Naive thymus-derived CD4-positive, alpha-beta T cell (primary cell): ENCODE measurements at regions not wholly inside any gene's neighbourhood (a gene's known extent, or its start where the extent isn't known, plus 50 kb on each side); places are given as distances from the start of the nearest gene placed in this dataset.

Experiments
- ATAC-seq: fragments of 150-1000 bp; cut with Tn5 transposase; 2 replicates; pipeline ENCODE4 v1.10.0; 2021; ENCODE audit warnings: mild to moderate bottlenecking, moderate library complexity
- CTCF ChIA-PET: fragments of 350-600 bp; sonication (Branson Sonifier 250); formaldehyde crosslinking; loops from one replicate; lab custom pipeline; 2021; ENCODE audit warnings: antibody characterized with exemption; lab: Charles Lee
- POLR2A ChIA-PET: fragments of 350-600 bp; sonication (Branson Sonifier 250); formaldehyde crosslinking; loops from one replicate; lab custom pipeline; 2021; ENCODE audit warnings: antibody characterized with exemption, inconsistent platforms; lab: Charles Lee
- DNase-seq, 9 donors: peaks; one replicate each; pipeline versions ENCODE4 v3.0.0 to v3.0.0-alpha.2; 2020 to 2022; ENCODE audit warnings: mixed read lengths in 1 of 9
- H3K27ac ChIP-seq: one replicate; pipeline ENCODE4 v1.7.0; 2013; ENCODE audit warnings: mild to moderate bottlenecking, low read depth, low read length, moderate library complexity
- H3K27me3 ChIP-seq, 2 donors: one replicate each; pipeline ENCODE4 v1.7.0; 2013; ENCODE audit warnings: low read length in 2 of 2, mild to moderate bottlenecking in 2 of 2, moderate library complexity in 2 of 2; ENCODE audit not compliant: control insufficient read depth in 2 of 2, insufficient read depth in 2 of 2
- H3K36me3 ChIP-seq, 3 experiments: 1 replicate in 2 of 3; 2 replicates in 1 of 3; pipeline ENCODE4 v1.7.0; 2013; ENCODE audit warnings: low read length in 3 of 3, mild to moderate bottlenecking in 3 of 3, moderate library complexity in 1 of 3; ENCODE audit not compliant: insufficient read depth in 3 of 3, control insufficient read depth in 2 of 3
- H3K4me1 ChIP-seq, 2 donors: one replicate each; pipeline ENCODE4 v1.7.0; 2013; ENCODE audit warnings: low read length in 2 of 2, mild to moderate bottlenecking in 2 of 2, moderate library complexity in 1 of 2; ENCODE audit not compliant: control insufficient read depth in 2 of 2, insufficient read depth in 2 of 2
- H3K4me3 ChIP-seq: 2 replicates; pipeline ENCODE4 v1.7.0; 2013; ENCODE audit warnings: mild to moderate bottlenecking, low read length
- H3K9me3 ChIP-seq, 3 experiments: 1 replicate in 2 of 3; 2 replicates in 1 of 3; pipeline ENCODE4 v1.7.0; 2013; ENCODE audit warnings: low read length in 3 of 3; ENCODE audit not compliant: control insufficient read depth in 2 of 3
- H3K27ac Mint-ChIP-seq, 9 donors: one replicate each; pipeline ENCODE4 v1.8.0; 2020 to 2022; ENCODE audit warnings: mixed read lengths in 9 of 9, mild to moderate bottlenecking in 8 of 9, moderate library complexity in 5 of 9, inconsistent platforms in 2 of 9
- H3K27me3 Mint-ChIP-seq, 5 donors: one replicate each; pipeline ENCODE4 v1.8.0; 2021 to 2022; ENCODE audit warnings: mixed read lengths in 5 of 5, mild to moderate bottlenecking in 1 of 5
- H3K36me3 Mint-ChIP-seq, 5 donors: one replicate each; pipeline ENCODE4 v1.8.0; 2020 to 2022; ENCODE audit warnings: mixed read lengths in 5 of 5, mild to moderate bottlenecking in 3 of 5, inconsistent platforms in 1 of 5
- H3K4me1 Mint-ChIP-seq, 7 donors: one replicate each; pipeline ENCODE4 v1.8.0; 2020 to 2022; ENCODE audit warnings: mixed read lengths in 7 of 7, mild to moderate bottlenecking in 3 of 7, inconsistent platforms in 1 of 7
- H3K4me3 Mint-ChIP-seq, 10 donors: one replicate each; pipeline ENCODE4 v1.8.0; 2020 to 2022; ENCODE audit warnings: mild to moderate bottlenecking in 10 of 10, mixed read lengths in 10 of 10, moderate library complexity in 6 of 10, inconsistent platforms in 2 of 10
- H3K9me3 Mint-ChIP-seq, 11 donors: one replicate each; pipeline ENCODE4 v1.8.0; 2020 to 2022; ENCODE audit warnings: mixed read lengths in 11 of 11, mild to moderate bottlenecking in 4 of 11, inconsistent platforms in 1 of 11, moderate library complexity in 1 of 11
- intact Hi-C, 2 donors: fragments of 100-400 bp; cut with micrococcal nuclease; formaldehyde crosslinking; loops; one replicate each; pipeline ENCODE4 v1.15.1; 2023

DNA sequence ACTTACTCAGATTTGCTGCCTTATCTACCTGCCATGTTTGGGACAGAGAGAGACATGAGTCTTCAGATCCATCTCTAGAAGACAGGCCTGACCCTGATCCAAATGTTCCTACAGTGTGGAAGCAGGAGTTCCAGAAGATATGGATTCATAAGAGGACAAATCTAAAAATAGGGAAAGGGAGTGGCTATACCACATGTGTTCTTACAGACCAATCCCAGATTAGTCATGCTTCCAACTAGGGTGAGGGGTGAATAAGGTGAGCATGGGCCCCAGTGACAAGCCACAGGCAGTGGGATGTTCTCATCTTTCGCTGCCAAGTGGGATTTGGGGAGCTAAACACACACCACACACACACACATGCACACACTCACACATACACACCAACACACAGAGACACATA is 670.7 kb upstream of the CITED2 start:
- no peak overlapping the region for H3K27ac ChIP-seq
- DNase-seq (no peak), ATAC-seq (no peak)
- peaks cover 0 to 17% (median 15%) of the 10 kb centered on the region in 5 donors for H3K27me3 Mint-ChIP-seq
- POLR2A ChIA-PET, result no interaction called here
- peaks cover 0 to 3% (median 0%) of the 10 kb centered on the region in 11 donors for H3K9me3 Mint-ChIP-seq
- no peaks in the 10 kb centered on the region for H3K36me3 Mint-ChIP-seq
- no peaks in the 10 kb centered on the region for H3K27me3 ChIP-seq
- H3K27ac Mint-ChIP-seq, result no peak overlapping the region
- H3K36me3 ChIP-seq, result no peaks in the 10 kb centered on the region
- H3K4me3 Mint-ChIP-seq, result no peak overlapping the region
- no peak overlapping the region for H3K4me3 ChIP-seq
- H3K9me3 ChIP-seq, result no peaks in the 10 kb centered on the region
- H3K4me1 Mint-ChIP-seq, result peaks cover 0 to 5% (median 0%) of the 10 kb centered on the region in 7 donors
- CTCF ChIA-PET, result no interaction called here
- intact Hi-C loops, result no loop called here
- no peaks in the 10 kb centered on the region for H3K4me1 ChIP-seq

DNA sequence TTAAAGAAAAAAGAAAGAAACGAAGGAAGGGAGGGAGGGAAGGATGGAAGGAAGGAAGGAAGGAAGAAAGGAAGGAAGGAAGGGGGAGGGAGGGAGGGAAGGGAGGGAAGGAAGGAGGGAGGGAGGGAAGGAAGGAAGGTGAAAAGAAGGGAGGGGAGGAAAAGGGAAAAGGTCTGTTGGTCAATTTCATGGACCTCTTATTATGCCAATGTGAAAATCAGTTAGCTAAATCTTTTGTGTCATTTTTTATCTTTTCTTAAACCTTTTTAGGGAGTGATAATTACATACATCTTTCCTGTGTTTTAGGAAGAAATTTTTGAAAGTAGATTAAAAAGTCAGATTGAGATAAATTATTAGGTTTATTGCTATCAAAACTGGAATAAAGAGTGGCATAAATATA is 670.2 kb upstream of the CITED2 start:
- Histone ChIP-seq H3K4me1 (no peaks in the 10 kb centered on the region), H3K27ac (no peak overlapping the region), H3K9me3 (no peaks in the 10 kb centered on the region), H3K27me3 (no peaks in the 10 kb centered on the region), H3K4me3 (no peak overlapping the region), H3K36me3 (no peaks in the 10 kb centered on the region)
- ChIA-PET POLR2A (no interaction called here), CTCF (no interaction called here)
- peaks cover 0 to 5% (median 0%) of the 10 kb centered on the region in 7 donors for H3K4me1 Mint-ChIP-seq
- no peak for DNase-seq
- no peak for ATAC-seq
- H3K36me3 Mint-ChIP-seq, result no peaks in the 10 kb centered on the region
- H3K27me3 Mint-ChIP-seq, result peaks cover 0 to 16% (median 12%) of the 10 kb centered on the region in 5 donors
- no peak overlapping the region for H3K27ac Mint-ChIP-seq
- no peak overlapping the region for H3K4me3 Mint-ChIP-seq
- peaks cover 0 to 3% (median 0%) of the 10 kb centered on the region in 11 donors for H3K9me3 Mint-ChIP-seq
- intact Hi-C loops, result no loop called here

DNA sequence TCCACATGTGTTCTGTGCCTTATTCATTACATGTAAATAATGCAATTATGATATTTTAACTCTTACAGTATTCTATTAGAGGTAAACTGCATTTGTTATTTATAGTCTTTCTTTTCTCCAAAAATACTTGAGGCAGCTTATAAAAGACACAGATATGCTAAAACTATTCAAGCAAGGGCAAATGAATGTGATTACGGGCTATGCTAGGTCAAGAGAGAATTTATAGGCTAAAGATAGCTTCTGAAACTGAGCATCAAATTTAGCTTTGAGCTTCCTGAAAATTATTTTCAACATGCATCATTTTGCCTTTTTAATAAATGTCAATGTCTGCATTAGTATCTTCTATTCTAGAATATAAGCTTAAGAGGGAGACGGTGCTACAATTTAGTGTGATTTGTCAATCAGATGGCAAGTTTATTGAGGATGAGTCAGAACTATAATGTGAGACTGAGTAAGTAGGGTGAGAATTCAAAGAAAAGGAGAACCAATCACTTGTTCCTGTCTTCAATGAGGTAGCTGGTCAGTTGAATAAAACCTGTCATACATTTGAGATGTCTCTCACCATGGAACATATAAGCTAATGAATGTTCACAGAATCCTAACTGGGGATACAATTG is 669.4 kb upstream of the CITED2 start:
- ATAC-seq (peak; percentile 67), DNase-seq (no peak)
- Mint-ChIP-seq H3K4me1 (peaks cover 0 to 5% (median 0%) of the 10 kb centered on the region in 7 donors), H3K27ac (no peak overlapping the region), H3K4me3 (no peak overlapping the region), H3K27me3 (peaks cover 0 to 13% (median 6%) of the 10 kb centered on the region in 5 donors), H3K9me3 (peaks cover 0 to 3% (median 0%) of the 10 kb centered on the region in 11 donors), H3K36me3 (no peaks in the 10 kb centered on the region)
- H3K4me1 ChIP-seq, result no peaks in the 10 kb centered on the region
- ChIA-PET POLR2A (no interaction called here), CTCF (no interaction called here)
- H3K27me3 ChIP-seq, result no peaks in the 10 kb centered on the region
- no peak overlapping the region for H3K4me3 ChIP-seq
- no peaks in the 10 kb centered on the region for H3K36me3 ChIP-seq
- no peaks in the 10 kb centered on the region for H3K9me3 ChIP-seq
- intact Hi-C loops, result no loop called here
- H3K27ac ChIP-seq, result no peak overlapping the region

DNA sequence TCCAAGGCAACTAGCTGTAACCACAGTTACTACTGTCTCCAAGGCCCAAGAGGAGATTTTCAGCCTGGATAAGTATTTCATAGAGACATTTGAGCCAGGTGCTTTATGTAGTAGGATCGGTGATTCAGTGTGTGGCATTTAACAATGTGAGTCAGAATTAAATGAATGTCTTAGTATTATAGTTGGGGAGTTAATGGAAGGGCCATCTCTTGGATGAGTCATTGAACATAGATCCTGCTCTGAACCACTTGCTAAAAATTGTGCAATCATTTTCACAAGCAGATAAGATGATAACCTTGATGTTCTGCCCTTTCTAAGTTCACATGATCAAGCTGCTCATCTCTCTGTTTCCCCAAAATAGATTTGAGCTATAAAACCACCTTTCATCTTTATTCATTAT is 668.9 kb upstream of the CITED2 start:
- ChIA-PET POLR2A (no interaction called here), CTCF (no interaction called here)
- Histone ChIP-seq H3K9me3 (no peaks in the 10 kb centered on the region), H3K4me3 (no peak overlapping the region), H3K4me1 (no peaks in the 10 kb centered on the region), H3K27ac (no peak overlapping the region), H3K36me3 (no peaks in the 10 kb centered on the region), H3K27me3 (no peaks in the 10 kb centered on the region)
- H3K27me3 Mint-ChIP-seq, result peaks cover 0 to 13% (median 5%) of the 10 kb centered on the region in 5 donors
- H3K27ac Mint-ChIP-seq, result no peak overlapping the region
- H3K4me1 Mint-ChIP-seq, result peaks cover 0 to 5% (median 0%) of the 10 kb centered on the region in 7 donors
- H3K4me3 Mint-ChIP-seq, result no peak overlapping the region
- DNase-seq (no peak), ATAC-seq (peak; percentile 65)
- no peaks in the 10 kb centered on the region for H3K36me3 Mint-ChIP-seq
- H3K9me3 Mint-ChIP-seq, result peaks cover 0 to 3% (median 0%) of the 10 kb centered on the region in 11 donors
- intact Hi-C loops, result no loop called here

DNA sequence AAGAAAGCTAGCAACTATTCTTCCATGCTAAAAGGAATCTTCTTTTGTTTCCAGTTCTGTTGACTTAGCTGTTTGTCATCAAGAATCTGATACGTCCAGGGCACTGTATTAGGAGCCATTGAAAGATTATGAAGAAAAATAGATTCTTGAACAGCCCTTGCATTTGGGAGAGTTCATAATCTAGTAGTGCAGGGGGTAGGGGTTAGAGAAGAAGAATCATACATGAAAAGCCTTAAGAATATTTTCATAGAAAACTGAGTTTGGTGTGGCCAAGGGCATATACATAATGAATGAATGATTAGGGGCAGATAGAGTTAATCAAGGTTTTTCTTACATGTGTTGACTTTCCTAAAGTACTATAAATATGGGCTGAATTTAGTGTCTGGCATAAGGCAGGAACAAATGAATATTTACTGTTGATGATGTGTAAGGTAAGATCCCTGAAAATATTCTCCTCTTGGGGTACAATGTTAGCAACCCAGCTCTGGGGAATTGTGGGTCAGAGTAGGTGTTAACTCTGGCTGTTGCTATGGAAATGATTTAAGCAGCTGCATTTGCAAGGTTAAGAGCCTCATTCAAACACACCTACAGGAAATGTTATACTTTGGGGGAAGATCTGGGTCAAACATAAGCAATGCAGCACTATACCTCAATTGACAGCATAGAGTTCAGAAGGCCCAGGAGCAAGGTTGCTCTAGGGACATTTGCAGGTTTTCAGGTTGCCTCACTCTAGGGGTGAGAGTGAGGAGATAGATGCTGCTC is 667.3 kb upstream of the CITED2 start:
- POLR2A ChIA-PET, result no interaction called here
- Histone ChIP-seq H3K4me3 (no peak overlapping the region), H3K9me3 (no peaks in the 10 kb centered on the region), H3K27ac (no peak overlapping the region), H3K36me3 (no peaks in the 10 kb centered on the region), H3K27me3 (no peaks in the 10 kb centered on the region), H3K4me1 (no peaks in the 10 kb centered on the region)
- no peaks in the 10 kb centered on the region for H3K36me3 Mint-ChIP-seq
- H3K4me1 Mint-ChIP-seq, result peaks cover 0 to 2% (median 0%) of the 10 kb centered on the region in 7 donors
- H3K4me3 Mint-ChIP-seq, result no peak overlapping the region
- intact Hi-C loops, result no loop called here
- H3K27ac Mint-ChIP-seq, result no peak overlapping the region
- peaks cover 0 to 1% (median 0%) of the 10 kb centered on the region in 11 donors for H3K9me3 Mint-ChIP-seq
- peaks cover 0 to 21% (median 5%) of the 10 kb centered on the region in 5 donors for H3K27me3 Mint-ChIP-seq
- DNase-seq (no peak), ATAC-seq (no peak)
- CTCF ChIA-PET, result no interaction called here

DNA sequence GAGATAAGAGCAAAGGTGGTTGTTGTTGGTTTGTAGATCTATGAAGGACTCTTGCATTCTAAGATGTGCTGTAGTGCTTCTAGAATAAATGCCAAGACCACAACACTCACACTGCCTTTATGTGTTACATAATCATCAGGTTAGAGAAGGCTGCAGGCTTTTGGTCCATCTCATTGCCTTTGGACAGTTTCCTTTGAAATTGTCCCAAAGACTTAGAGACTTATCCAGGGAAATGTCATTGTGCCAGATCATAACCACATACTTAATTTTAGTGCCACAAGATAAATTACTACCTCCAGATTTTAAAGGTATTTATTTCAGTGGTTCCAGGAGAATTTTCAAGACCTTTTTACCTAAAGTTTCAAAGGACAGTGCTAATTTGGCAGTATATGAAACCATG is 666.6 kb upstream of the CITED2 start:
- Mint-ChIP-seq H3K4me3 (no peak overlapping the region), H3K9me3 (peaks cover 0 to 1% (median 0%) of the 10 kb centered on the region in 11 donors), H3K36me3 (no peaks in the 10 kb centered on the region), H3K27ac (no peak overlapping the region), H3K27me3 (peaks cover 0 to 21% (median 5%) of the 10 kb centered on the region in 5 donors), H3K4me1 (peaks cover 0 to 2% (median 0%) of the 10 kb centered on the region in 7 donors)
- intact Hi-C loops, result no loop called here
- H3K9me3 ChIP-seq, result no peaks in the 10 kb centered on the region
- no peaks in the 10 kb centered on the region for H3K36me3 ChIP-seq
- no peak overlapping the region for H3K27ac ChIP-seq
- H3K4me3 ChIP-seq, result no peak overlapping the region
- CTCF ChIA-PET, result no interaction called here
- ATAC-seq, result no peak
- no peaks in the 10 kb centered on the region for H3K4me1 ChIP-seq
- DNase-seq, result no peak
- POLR2A ChIA-PET, result no interaction called here
- H3K27me3 ChIP-seq, result no peaks in the 10 kb centered on the region
